H1 (cell line): ENCODE measurements at regions not wholly inside any gene's neighbourhood (a gene's known extent, or its start where the extent isn't known, plus 50 kb on each side); places are given as distances from the start of the nearest gene placed in this dataset.

Experiments used
- EGR1 ChIP-seq: IDR thresholded peaks from 2 replicates; pipeline ENCODE4 v1.6.1; 2011; ENCODE audit warnings: low read depth, low read length, borderline replicate concordance
- EP300 ChIP-seq, 2 experiments: IDR thresholded peaks; 1 replicate in 1 of 2; 2 replicates in 1 of 2; pipeline ENCODE4 v1.6.1; 2011 to 2012; ENCODE audit warnings: low read depth in 2 of 2, low read length in 2 of 2, mild to moderate bottlenecking in 2 of 2, borderline replicate concordance in 1 of 2, inconsistent platforms in 1 of 2, moderate library complexity in 1 of 2
- NRF1 ChIP-seq: IDR thresholded peaks from 2 replicates; pipeline ENCODE4 v1.6.1; 2011; ENCODE audit warnings: mild to moderate bottlenecking, low read depth, low read length, improper control_type of control experiment
- TF ChIP-seq, protein P1 (sequence below): fragments of 300-600 bp; sonication (generic); IDR thresholded peaks from 2 replicates; pipeline ENCODE4 v1.7.1; 2012; ENCODE audit warnings: low read length, moderate library complexity, mild to moderate bottlenecking, inconsistent platforms; ENCODE audit not compliant: insufficient replicate concordance
- TF ChIP-seq, protein P2 (sequence below), 3 experiments: IDR thresholded peaks; 1 replicate in 2 of 3; 2 replicates in 1 of 3; pipeline versions ENCODE4 v1.5.1 to v1.6.1; 2011; ENCODE audit warnings: low read length in 3 of 3, mild to moderate bottlenecking in 3 of 3, inconsistent platforms in 2 of 3, low read depth in 1 of 3, moderate library complexity in 1 of 3; ENCODE audit not compliant: insufficient read depth in 1 of 3; ENCODE audit errors: control extremely low read depth in 1 of 3

DNA sequence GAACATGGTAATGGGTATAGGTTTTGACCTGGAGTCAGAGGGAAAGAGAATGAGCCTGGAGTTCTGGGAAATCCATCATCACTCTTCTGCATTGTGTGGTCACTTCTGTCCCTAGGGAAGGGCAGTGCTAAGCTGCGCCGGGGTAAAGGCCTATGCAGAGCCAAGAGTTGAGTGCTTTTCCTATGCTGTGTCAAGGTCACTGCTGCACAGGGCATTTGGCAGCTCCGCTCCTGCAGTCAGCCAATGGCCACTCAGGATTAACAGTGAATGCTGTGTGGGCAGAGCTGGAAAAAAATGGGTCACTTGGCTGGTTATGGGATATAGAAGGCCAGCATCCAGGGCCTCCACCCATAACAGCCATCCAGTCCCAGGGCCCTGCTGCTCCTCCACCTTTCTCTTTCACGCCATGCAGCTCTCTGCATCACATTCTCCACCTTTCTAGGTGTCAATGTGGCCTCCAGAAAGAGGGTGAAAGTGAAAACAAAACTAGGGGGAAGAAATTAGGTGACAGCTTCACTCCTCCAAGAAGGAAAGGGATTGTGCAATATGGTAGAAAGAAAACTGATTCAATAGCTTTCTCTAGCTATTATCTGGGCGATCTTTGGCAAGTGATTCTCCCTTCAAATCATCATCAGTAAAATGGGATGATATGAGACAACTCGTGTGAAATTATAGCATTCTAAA, 279.3 kb upstream of the ANKRD55 start:
- TF ChIP-seq EGR1 (no peak), EP300 (IDR thresholded peaks at IDR 0.05; ENCODE audit: borderline replicate concordance in 1 of 2, low read depth in 2 of 2, low read length in 2 of 2) (no peak), NRF1 (no peak)
- TF ChIP-seq, protein P1, sequence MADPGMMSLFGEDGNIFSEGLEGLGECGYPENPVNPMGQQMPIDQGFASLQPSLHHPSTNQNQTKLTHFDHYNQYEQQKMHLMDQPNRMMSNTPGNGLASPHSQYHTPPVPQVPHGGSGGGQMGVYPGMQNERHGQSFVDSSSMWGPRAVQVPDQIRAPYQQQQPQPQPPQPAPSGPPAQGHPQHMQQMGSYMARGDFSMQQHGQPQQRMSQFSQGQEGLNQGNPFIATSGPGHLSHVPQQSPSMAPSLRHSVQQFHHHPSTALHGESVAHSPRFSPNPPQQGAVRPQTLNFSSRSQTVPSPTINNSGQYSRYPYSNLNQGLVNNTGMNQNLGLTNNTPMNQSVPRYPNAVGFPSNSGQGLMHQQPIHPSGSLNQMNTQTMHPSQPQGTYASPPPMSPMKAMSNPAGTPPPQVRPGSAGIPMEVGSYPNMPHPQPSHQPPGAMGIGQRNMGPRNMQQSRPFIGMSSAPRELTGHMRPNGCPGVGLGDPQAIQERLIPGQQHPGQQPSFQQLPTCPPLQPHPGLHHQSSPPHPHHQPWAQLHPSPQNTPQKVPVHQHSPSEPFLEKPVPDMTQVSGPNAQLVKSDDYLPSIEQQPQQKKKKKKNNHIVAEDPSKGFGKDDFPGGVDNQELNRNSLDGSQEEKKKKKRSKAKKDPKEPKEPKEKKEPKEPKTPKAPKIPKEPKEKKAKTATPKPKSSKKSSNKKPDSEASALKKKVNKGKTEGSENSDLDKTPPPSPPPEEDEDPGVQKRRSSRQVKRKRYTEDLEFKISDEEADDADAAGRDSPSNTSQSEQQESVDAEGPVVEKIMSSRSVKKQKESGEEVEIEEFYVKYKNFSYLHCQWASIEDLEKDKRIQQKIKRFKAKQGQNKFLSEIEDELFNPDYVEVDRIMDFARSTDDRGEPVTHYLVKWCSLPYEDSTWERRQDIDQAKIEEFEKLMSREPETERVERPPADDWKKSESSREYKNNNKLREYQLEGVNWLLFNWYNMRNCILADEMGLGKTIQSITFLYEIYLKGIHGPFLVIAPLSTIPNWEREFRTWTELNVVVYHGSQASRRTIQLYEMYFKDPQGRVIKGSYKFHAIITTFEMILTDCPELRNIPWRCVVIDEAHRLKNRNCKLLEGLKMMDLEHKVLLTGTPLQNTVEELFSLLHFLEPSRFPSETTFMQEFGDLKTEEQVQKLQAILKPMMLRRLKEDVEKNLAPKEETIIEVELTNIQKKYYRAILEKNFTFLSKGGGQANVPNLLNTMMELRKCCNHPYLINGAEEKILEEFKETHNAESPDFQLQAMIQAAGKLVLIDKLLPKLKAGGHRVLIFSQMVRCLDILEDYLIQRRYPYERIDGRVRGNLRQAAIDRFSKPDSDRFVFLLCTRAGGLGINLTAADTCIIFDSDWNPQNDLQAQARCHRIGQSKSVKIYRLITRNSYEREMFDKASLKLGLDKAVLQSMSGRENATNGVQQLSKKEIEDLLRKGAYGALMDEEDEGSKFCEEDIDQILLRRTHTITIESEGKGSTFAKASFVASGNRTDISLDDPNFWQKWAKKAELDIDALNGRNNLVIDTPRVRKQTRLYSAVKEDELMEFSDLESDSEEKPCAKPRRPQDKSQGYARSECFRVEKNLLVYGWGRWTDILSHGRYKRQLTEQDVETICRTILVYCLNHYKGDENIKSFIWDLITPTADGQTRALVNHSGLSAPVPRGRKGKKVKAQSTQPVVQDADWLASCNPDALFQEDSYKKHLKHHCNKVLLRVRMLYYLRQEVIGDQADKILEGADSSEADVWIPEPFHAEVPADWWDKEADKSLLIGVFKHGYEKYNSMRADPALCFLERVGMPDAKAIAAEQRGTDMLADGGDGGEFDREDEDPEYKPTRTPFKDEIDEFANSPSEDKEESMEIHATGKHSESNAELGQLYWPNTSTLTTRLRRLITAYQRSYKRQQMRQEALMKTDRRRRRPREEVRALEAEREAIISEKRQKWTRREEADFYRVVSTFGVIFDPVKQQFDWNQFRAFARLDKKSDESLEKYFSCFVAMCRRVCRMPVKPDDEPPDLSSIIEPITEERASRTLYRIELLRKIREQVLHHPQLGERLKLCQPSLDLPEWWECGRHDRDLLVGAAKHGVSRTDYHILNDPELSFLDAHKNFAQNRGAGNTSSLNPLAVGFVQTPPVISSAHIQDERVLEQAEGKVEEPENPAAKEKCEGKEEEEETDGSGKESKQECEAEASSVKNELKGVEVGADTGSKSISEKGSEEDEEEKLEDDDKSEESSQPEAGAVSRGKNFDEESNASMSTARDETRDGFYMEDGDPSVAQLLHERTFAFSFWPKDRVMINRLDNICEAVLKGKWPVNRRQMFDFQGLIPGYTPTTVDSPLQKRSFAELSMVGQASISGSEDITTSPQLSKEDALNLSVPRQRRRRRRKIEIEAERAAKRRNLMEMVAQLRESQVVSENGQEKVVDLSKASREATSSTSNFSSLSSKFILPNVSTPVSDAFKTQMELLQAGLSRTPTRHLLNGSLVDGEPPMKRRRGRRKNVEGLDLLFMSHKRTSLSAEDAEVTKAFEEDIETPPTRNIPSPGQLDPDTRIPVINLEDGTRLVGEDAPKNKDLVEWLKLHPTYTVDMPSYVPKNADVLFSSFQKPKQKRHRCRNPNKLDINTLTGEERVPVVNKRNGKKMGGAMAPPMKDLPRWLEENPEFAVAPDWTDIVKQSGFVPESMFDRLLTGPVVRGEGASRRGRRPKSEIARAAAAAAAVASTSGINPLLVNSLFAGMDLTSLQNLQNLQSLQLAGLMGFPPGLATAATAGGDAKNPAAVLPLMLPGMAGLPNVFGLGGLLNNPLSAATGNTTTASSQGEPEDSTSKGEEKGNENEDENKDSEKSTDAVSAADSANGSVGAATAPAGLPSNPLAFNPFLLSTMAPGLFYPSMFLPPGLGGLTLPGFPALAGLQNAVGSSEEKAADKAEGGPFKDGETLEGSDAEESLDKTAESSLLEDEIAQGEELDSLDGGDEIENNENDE, result no peak
- TF ChIP-seq, protein P2, sequence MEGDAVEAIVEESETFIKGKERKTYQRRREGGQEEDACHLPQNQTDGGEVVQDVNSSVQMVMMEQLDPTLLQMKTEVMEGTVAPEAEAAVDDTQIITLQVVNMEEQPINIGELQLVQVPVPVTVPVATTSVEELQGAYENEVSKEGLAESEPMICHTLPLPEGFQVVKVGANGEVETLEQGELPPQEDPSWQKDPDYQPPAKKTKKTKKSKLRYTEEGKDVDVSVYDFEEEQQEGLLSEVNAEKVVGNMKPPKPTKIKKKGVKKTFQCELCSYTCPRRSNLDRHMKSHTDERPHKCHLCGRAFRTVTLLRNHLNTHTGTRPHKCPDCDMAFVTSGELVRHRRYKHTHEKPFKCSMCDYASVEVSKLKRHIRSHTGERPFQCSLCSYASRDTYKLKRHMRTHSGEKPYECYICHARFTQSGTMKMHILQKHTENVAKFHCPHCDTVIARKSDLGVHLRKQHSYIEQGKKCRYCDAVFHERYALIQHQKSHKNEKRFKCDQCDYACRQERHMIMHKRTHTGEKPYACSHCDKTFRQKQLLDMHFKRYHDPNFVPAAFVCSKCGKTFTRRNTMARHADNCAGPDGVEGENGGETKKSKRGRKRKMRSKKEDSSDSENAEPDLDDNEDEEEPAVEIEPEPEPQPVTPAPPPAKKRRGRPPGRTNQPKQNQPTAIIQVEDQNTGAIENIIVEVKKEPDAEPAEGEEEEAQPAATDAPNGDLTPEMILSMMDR (IDR thresholded peaks at IDR 0.05; ENCODE audit: control extremely low read depth in 1 of 3, insufficient read depth in 1 of 3, low read depth in 1 of 3, low read length in 3 of 3), result no peak
